Hepatic stellate cell (primary cell): ENCODE measurements at regions not wholly inside any gene's neighbourhood (a gene's known extent, or its start where the extent isn't known, plus 50 kb on each side); places are given as distances from the start of the nearest gene placed in this dataset.

Experiments
- DNase-seq: peaks from one replicate; pipeline ENCODE4 v3.0.0; 2011; ENCODE audit warnings: low spot score

GRCh38 chr1:25103164-25103795 is 129.0 kb downstream of the SYF2 start:
- DNase-seq, result no peak

GRCh38 chr1:25100151-25100833 is 132.0 kb downstream of the SYF2 start:
- no peak for DNase-seq

GRCh38 chr1:25099343-25099951 is 132.9 kb downstream of the SYF2 start:
- DNase-seq, result no peak

- DNase-seq, result no peak
Observed at GRCh38 chr1:25098717-25099116, 133.6 kb downstream of the SYF2 start.

- DNase-seq, result no peak
Observed at GRCh38 chr1:25096307-25097150, 135.8 kb downstream of the SYF2 start.

- no peak for DNase-seq
Observed at GRCh38 chr1:25095635-25096200, 136.6 kb downstream of the SYF2 start.

- no peak for DNase-seq
Observed at GRCh38 chr1:25094995-25095394, 137.3 kb downstream of the SYF2 start.

- DNase-seq, result no peak
Observed at GRCh38 chr1:25094229-25094628, 138.1 kb downstream of the SYF2 start.

- DNase-seq, result no peak
Observed at GRCh38 chr1:25091658-25092057, 140.6 kb downstream of the SYF2 start.

- no peak for DNase-seq
Observed at GRCh38 chr1:25090707-25091422, 141.4 kb downstream of the SYF2 start.

GRCh38 chr1:25089772-25090171 is 142.5 kb downstream of the SYF2 start:
- no peak for DNase-seq

- no peak for DNase-seq
Observed at GRCh38 chr1:25088946-25089345, 143.4 kb downstream of the SYF2 start.

- no peak for DNase-seq
Observed at GRCh38 chr1:25088180-25088701, 144.1 kb downstream of the SYF2 start.

- DNase-seq, result no peak
Observed at GRCh38 chr1:25086518-25087079, 145.7 kb downstream of the SYF2 start.

GRCh38 chr1:25084407-25084806 is 147.9 kb downstream of the SYF2 start:
- DNase-seq, result no peak

GRCh38 chr1:25083481-25084345 is 148.6 kb downstream of the SYF2 start:
- no peak for DNase-seq

- DNase-seq, result no peak
Observed at GRCh38 chr1:25082995-25083394, 149.3 kb downstream of the SYF2 start.

- no peak for DNase-seq
Observed at GRCh38 chr1:25082216-25082899, 149.9 kb downstream of the SYF2 start.

- no peak for DNase-seq
Observed at GRCh38 chr1:25081496-25081895, 150.8 kb downstream of the SYF2 start.
